ENCODE measurements at regions not wholly inside any gene's neighbourhood (a gene's known extent, or its start where the extent isn't known, plus 50 kb on each side); places are given as distances from the start of the nearest gene placed in this dataset.

- WGBS, 2 experiments (ENCODE audit: insufficient coverage in 1 of 2, insufficient read length in 1 of 2), result 88 to 100% methylated on average over 3 of the region's 3 CpGs
- no peak overlapping the region for H3K4me3 ChIP-seq (ENCODE audit: low read length)
- no peak overlapping the region for H3K27ac Mint-ChIP-seq
These were observed 125.0 kb upstream of the HDGFL1 start for GRCh38 chr6:22444330-22444729.

DNA sequence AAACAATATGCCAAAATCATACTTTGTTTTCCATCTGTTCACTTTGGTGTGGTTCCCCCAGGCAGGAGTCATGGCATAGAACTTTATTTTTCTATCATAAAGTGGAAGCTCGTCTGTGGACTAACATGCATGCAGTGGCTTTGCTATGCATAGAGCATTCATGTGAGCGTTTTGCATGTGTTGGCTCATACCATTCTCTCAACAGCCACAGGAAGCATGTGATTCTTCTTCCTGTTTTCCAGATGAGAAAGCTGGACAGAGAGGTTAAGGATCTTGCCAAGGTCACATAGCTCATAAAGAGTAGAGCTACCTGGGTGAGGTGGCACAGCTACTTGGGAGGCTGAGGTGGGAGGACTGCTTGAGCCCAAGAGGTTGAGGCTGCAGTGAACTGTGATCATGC lies 123.4 kb upstream of the HDGFL1 start:
- Histone ChIP-seq H3K36me3 (ENCODE audit: control insufficient read depth, insufficient read depth, low read length) (no peaks in the 10 kb centered on the region), H3K27me3 (ENCODE audit: control insufficient read depth, insufficient read depth, low read length, poor library complexity, severe bottlenecking) (no peaks in the 10 kb centered on the region), H3K9ac (ENCODE audit: extremely low read depth, low read length, poor library complexity, severe bottlenecking) (no peak overlapping the region), H3K9me3 (ENCODE audit: control insufficient read depth, low read length) (no peaks in the 10 kb centered on the region), H3K27ac (ENCODE audit: low read depth, low read length) (peak overlapping the region; percentile 50), H3K4me1 (ENCODE audit: control insufficient read depth, insufficient read depth, low read length) (no peaks in the 10 kb centered on the region), H3K4me3 (ENCODE audit: low read length) (no peak overlapping the region)
- no peaks in the 10 kb centered on the region for H3K27me3 Mint-ChIP-seq (ENCODE audit: insufficient read depth)
- H3K4me3 Mint-ChIP-seq, result no peak overlapping the region
- peaks cover 3% of the 10 kb centered on the region for H3K9me3 Mint-ChIP-seq
- no peak overlapping the region for H3K27ac Mint-ChIP-seq
- no peaks in the 10 kb centered on the region for H3K36me3 Mint-ChIP-seq (ENCODE audit: low read depth)
- 91 to 92% methylated on average over 2 of the region's 2 CpGs for WGBS, 2 experiments (ENCODE audit: insufficient coverage in 1 of 2, insufficient read length in 1 of 2)
- H3K4me1 Mint-ChIP-seq, result peaks cover 11% of the 10 kb centered on the region
- TF ChIP-seq, protein P1, sequence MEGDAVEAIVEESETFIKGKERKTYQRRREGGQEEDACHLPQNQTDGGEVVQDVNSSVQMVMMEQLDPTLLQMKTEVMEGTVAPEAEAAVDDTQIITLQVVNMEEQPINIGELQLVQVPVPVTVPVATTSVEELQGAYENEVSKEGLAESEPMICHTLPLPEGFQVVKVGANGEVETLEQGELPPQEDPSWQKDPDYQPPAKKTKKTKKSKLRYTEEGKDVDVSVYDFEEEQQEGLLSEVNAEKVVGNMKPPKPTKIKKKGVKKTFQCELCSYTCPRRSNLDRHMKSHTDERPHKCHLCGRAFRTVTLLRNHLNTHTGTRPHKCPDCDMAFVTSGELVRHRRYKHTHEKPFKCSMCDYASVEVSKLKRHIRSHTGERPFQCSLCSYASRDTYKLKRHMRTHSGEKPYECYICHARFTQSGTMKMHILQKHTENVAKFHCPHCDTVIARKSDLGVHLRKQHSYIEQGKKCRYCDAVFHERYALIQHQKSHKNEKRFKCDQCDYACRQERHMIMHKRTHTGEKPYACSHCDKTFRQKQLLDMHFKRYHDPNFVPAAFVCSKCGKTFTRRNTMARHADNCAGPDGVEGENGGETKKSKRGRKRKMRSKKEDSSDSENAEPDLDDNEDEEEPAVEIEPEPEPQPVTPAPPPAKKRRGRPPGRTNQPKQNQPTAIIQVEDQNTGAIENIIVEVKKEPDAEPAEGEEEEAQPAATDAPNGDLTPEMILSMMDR (conservative IDR thresholded peaks at IDR 0.05), result no peak
- no peak for DNase-seq

More at GRCh38 chr6:22444330-22444729, 125.0 kb upstream of the HDGFL1 start:
- Histone ChIP-seq H3K4me1 (ENCODE audit: control insufficient read depth, insufficient read depth, low read length) (no peaks in the 10 kb centered on the region), H3K27me3 (ENCODE audit: control insufficient read depth, insufficient read depth, low read length, poor library complexity, severe bottlenecking) (no peaks in the 10 kb centered on the region), H3K9me3 (ENCODE audit: control insufficient read depth, low read length) (no peaks in the 10 kb centered on the region), H3K9ac (ENCODE audit: extremely low read depth, low read length, poor library complexity, severe bottlenecking) (no peak overlapping the region), H3K27ac (ENCODE audit: low read depth, low read length) (no peak overlapping the region), H3K36me3 (ENCODE audit: control insufficient read depth, insufficient read depth, low read length) (no peaks in the 10 kb centered on the region)
- TF ChIP-seq, protein P1 (conservative IDR thresholded peaks at IDR 0.05), result no peak
- Mint-ChIP-seq H3K9me3 (peaks cover 3% of the 10 kb centered on the region), H3K27me3 (ENCODE audit: insufficient read depth) (no peaks in the 10 kb centered on the region), H3K4me3 (no peak overlapping the region), H3K36me3 (ENCODE audit: low read depth) (no peaks in the 10 kb centered on the region), H3K4me1 (peaks cover 11% of the 10 kb centered on the region)
- DNase-seq, result no peak

- H3K27me3 ChIP-seq (ENCODE audit: control insufficient read depth, insufficient read depth, low read length, poor library complexity, severe bottlenecking), result no peaks in the 10 kb centered on the region
- Mint-ChIP-seq H3K27me3 (ENCODE audit: insufficient read depth) (no peaks in the 10 kb centered on the region), H3K9me3 (peaks cover 3% of the 10 kb centered on the region), H3K4me3 (no peak overlapping the region), H3K36me3 (ENCODE audit: low read depth) (no peaks in the 10 kb centered on the region), H3K27ac (no peak overlapping the region), H3K4me1 (peaks cover 11% of the 10 kb centered on the region)
- H3K9me3 ChIP-seq (ENCODE audit: control insufficient read depth, low read length), result no peaks in the 10 kb centered on the region
- DNase-seq, result no peak
- 77 to 90% methylated on average over 8 to 15 of the region's 16 CpGs for WGBS, 2 experiments (ENCODE audit: insufficient coverage in 1 of 2, insufficient read length in 1 of 2)
- no peaks in the 10 kb centered on the region for H3K4me1 ChIP-seq (ENCODE audit: control insufficient read depth, insufficient read depth, low read length)
- peak overlapping the region; percentile 92 for H3K27ac ChIP-seq (ENCODE audit: low read depth, low read length)
- TF ChIP-seq, protein P1 (conservative IDR thresholded peaks at IDR 0.05), result no peak
- H3K36me3 ChIP-seq (ENCODE audit: control insufficient read depth, insufficient read depth, low read length), result no peaks in the 10 kb centered on the region
- H3K4me3 ChIP-seq (ENCODE audit: low read length), result no peak overlapping the region
- H3K9ac ChIP-seq (ENCODE audit: extremely low read depth, low read length, poor library complexity, severe bottlenecking), result no peak overlapping the region
These were observed 121.8 kb upstream of the HDGFL1 start for GRCh38 chr6:22447249-22448196.
